ENCODE measurements at regions not wholly inside any gene's neighbourhood (a gene's known extent, or its start where the extent isn't known, plus 50 kb on each side); places are given as distances from the start of the nearest gene placed in this dataset.

DNA sequence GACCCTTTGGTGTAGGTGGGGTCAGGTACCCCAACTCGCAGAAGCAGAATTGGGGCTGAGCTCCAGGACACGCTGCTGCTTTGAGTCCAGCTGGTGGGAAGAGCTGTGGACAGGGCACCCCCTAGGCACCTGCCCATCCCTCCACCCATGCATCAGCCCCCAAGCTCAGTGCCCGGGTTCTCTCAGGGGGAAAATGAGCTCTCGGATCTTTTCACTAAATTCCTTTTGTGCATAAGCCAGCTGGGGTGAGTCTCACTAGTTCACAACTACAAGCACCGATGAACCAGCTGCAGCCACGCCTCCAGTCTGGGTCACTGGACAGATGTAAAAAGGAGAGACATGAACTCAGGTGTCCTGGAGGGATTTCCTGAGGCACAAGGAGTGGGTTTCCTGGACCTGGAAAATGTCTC, 286.8 kb downstream of the CRLF2 start:
- Histone ChIP-seq H3K4me2 (ENCODE audit: low read depth, low read length, poor library complexity, severe bottlenecking) (no peak overlapping the region), H3K9me3 (ENCODE audit: insufficient read depth, low read depth, low read length) (no peaks in the 10 kb centered on the region), H2AFZ (ENCODE audit: low read length) (no peak overlapping the region), H3K27me3 (ENCODE audit: insufficient read depth, low read length, poor library complexity, severe bottlenecking) (no peaks in the 10 kb centered on the region), H3F3A (ENCODE audit: low read depth) (no peaks in the 10 kb centered on the region), H3K9ac (ENCODE audit: low read depth, low read length, poor library complexity, severe bottlenecking) (no peak overlapping the region), H3K4me1 (ENCODE audit: insufficient read depth, low read length, poor library complexity, severe bottlenecking) (no peaks in the 10 kb centered on the region), H3K9me2 (replicated peaks; ENCODE audit: low read depth, low read length) (no peaks in the 10 kb centered on the region), H3K36me3 (ENCODE audit: insufficient read depth, low read length) (no peaks in the 10 kb centered on the region), H3K79me2 (ENCODE audit: insufficient read depth, low read length) (no peaks in the 10 kb centered on the region), H4K20me1 (ENCODE audit: insufficient read depth, low read length, poor library complexity, severe bottlenecking) (no peaks in the 10 kb centered on the region), H3K4me3 (ENCODE audit: low read length, poor library complexity, severe bottlenecking) (no peak overlapping the region)
- TF ChIP-seq EZH2phosphoT487 (IDR thresholded peaks at IDR 0.05; ENCODE audit: borderline replicate concordance): no peak
- no peak for TF ChIP-seq CTCF (conservative IDR thresholded peaks at IDR 0.05; ENCODE audit: low read length)

GRCh38 chrX:925094-925493, 287.4 kb downstream of the CRLF2 start:
- Histone ChIP-seq H3K4me1 (ENCODE audit: insufficient read depth, low read length, poor library complexity, severe bottlenecking) (no peaks in the 10 kb centered on the region), H3K9me3 (ENCODE audit: insufficient read depth, low read depth, low read length) (no peaks in the 10 kb centered on the region), H3K27me3 (ENCODE audit: insufficient read depth, low read length, poor library complexity, severe bottlenecking) (no peaks in the 10 kb centered on the region), H3K79me2 (ENCODE audit: insufficient read depth, low read length) (no peaks in the 10 kb centered on the region), H2AFZ (ENCODE audit: low read length) (no peak overlapping the region), H3K4me3 (ENCODE audit: low read length, poor library complexity, severe bottlenecking) (no peak overlapping the region), H3K4me2 (ENCODE audit: low read depth, low read length, poor library complexity, severe bottlenecking) (no peak overlapping the region), H3K9ac (ENCODE audit: low read depth, low read length, poor library complexity, severe bottlenecking) (no peak overlapping the region), H3F3A (ENCODE audit: low read depth) (no peaks in the 10 kb centered on the region), H3K36me3 (ENCODE audit: insufficient read depth, low read length) (no peaks in the 10 kb centered on the region), H3K9me2 (replicated peaks; ENCODE audit: low read depth, low read length) (no peaks in the 10 kb centered on the region), H4K20me1 (ENCODE audit: insufficient read depth, low read length, poor library complexity, severe bottlenecking) (no peaks in the 10 kb centered on the region)
- TF ChIP-seq CTCF (conservative IDR thresholded peaks at IDR 0.05; ENCODE audit: low read length): no peak
- TF ChIP-seq EZH2phosphoT487 (IDR thresholded peaks at IDR 0.05; ENCODE audit: borderline replicate concordance): no peak

DNA sequence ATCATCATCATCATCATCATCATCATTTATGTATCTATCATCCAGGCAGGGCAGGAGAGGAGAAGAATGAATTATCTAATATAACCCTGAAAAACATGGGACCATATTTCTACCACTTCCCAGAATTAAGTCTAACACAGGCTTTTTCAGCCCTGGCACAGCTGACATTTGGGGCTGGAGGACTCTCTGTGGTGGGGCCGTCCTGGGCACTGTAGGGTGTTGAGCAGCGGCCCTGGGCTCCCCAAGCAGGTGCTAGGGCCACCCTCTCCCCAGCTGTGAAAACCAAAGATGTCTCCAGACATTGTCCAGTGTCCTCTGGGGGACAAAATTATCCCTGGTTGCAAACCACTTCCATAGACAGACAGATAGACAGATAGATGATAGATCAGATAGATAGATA, 288.4 kb downstream of the CRLF2 start:
- H3K4me2 ChIP-seq (ENCODE audit: low read depth, low read length, poor library complexity, severe bottlenecking): no peak overlapping the region
- no peaks in the 10 kb centered on the region for H3F3A ChIP-seq (ENCODE audit: low read depth)

More for the DNA sequence above, 288.4 kb downstream of the CRLF2 start:
- no peaks in the 10 kb centered on the region for H3K36me3 ChIP-seq (ENCODE audit: insufficient read depth, low read length)
- no peaks in the 10 kb centered on the region for H3K9me3 ChIP-seq (ENCODE audit: insufficient read depth, low read depth, low read length)
- no peak for TF ChIP-seq EZH2phosphoT487 (IDR thresholded peaks at IDR 0.05; ENCODE audit: borderline replicate concordance)
- no peak for TF ChIP-seq CTCF (conservative IDR thresholded peaks at IDR 0.05; ENCODE audit: low read length)
- H3K79me2 ChIP-seq (ENCODE audit: insufficient read depth, low read length): no peaks in the 10 kb centered on the region
- no peak overlapping the region for H2AFZ ChIP-seq (ENCODE audit: low read length)
- H3K9ac ChIP-seq (ENCODE audit: low read depth, low read length, poor library complexity, severe bottlenecking): no peak overlapping the region
- H3K27me3 ChIP-seq (ENCODE audit: insufficient read depth, low read length, poor library complexity, severe bottlenecking): no peaks in the 10 kb centered on the region
- H3K4me1 ChIP-seq (ENCODE audit: insufficient read depth, low read length, poor library complexity, severe bottlenecking): no peaks in the 10 kb centered on the region
- no peaks in the 10 kb centered on the region for H3K9me2 ChIP-seq (replicated peaks; ENCODE audit: low read depth, low read length)
- H3K4me3 ChIP-seq (ENCODE audit: low read length, poor library complexity, severe bottlenecking): no peak overlapping the region
- no peaks in the 10 kb centered on the region for H4K20me1 ChIP-seq (ENCODE audit: insufficient read depth, low read length, poor library complexity, severe bottlenecking)

Measured in Loucy (cell line).